ENCODE measurements at regions not wholly inside any gene's neighbourhood (a gene's known extent, or its start where the extent isn't known, plus 50 kb on each side); places are given as distances from the start of the nearest gene placed in this dataset.

DNA sequence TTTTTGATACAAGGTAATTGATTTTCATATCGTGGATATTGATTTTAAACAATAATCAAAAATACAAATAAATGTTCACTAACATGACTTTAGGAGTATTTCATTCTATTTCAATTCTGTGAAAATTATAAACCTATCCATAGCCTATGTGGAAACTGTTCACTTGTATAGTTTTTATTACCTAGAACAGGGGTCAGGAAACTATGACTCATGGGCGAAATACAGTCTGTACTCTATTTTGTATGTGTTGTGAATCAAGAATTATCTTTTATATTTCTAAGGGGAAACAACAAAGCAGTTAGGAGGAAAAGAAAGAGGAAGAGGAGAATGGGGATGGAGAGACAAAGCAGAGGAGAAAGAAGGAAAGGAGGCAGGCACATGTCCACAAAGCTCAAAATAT lies 181.7 kb upstream of the VRK2 start:
- TF ChIP-seq ZFP3 (CRISPR knock-in tag; IDR thresholded peaks at IDR 0.05) (no peak), RARB (CRISPR knock-in tag; IDR thresholded peaks at IDR 0.05) (no peak), ZNF70 (CRISPR knock-in tag; IDR thresholded peaks at IDR 0.05) (no peak), GLIS3 (CRISPR knock-in tag; IDR thresholded peaks at IDR 0.05) (no peak), TCF4 (CRISPR knock-in tag; IDR thresholded peaks at IDR 0.05; ENCODE audit: borderline replicate concordance) (no peak), ZNF565 (CRISPR knock-in tag; conservative IDR thresholded peaks at IDR 0.05; ENCODE audit: low read depth) (no peak), CSDC2 (CRISPR knock-in tag; IDR thresholded peaks at IDR 0.05) (no peak), TOX (CRISPR knock-in tag; IDR thresholded peaks at IDR 0.05; ENCODE audit: borderline replicate concordance) (no peak), ZNF8 (CRISPR knock-in tag; IDR thresholded peaks at IDR 0.05) (no peak), PPARA (CRISPR knock-in tag; IDR thresholded peaks at IDR 0.05; ENCODE audit: borderline replicate concordance) (no peak), SNAI2 (CRISPR knock-in tag; IDR thresholded peaks at IDR 0.05) (no peak), TSHZ2 (CRISPR knock-in tag; IDR thresholded peaks at IDR 0.05) (no peak), ZC3H10 (CRISPR knock-in tag; IDR thresholded peaks at IDR 0.05) (no peak), ARNTL (CRISPR knock-in tag; IDR thresholded peaks at IDR 0.05; ENCODE audit: borderline replicate concordance, low read depth) (no peak), OSR1 (CRISPR knock-in tag; IDR thresholded peaks at IDR 0.05) (no peak), PATZ1 (CRISPR knock-in tag; IDR thresholded peaks at IDR 0.05; ENCODE audit: borderline replicate concordance) (no peak), ZFP30 (CRISPR knock-in tag; IDR thresholded peaks at IDR 0.05) (no peak), ESRRG (CRISPR knock-in tag; IDR thresholded peaks at IDR 0.05) (no peak)
- TF ChIP-seq, protein P1, sequence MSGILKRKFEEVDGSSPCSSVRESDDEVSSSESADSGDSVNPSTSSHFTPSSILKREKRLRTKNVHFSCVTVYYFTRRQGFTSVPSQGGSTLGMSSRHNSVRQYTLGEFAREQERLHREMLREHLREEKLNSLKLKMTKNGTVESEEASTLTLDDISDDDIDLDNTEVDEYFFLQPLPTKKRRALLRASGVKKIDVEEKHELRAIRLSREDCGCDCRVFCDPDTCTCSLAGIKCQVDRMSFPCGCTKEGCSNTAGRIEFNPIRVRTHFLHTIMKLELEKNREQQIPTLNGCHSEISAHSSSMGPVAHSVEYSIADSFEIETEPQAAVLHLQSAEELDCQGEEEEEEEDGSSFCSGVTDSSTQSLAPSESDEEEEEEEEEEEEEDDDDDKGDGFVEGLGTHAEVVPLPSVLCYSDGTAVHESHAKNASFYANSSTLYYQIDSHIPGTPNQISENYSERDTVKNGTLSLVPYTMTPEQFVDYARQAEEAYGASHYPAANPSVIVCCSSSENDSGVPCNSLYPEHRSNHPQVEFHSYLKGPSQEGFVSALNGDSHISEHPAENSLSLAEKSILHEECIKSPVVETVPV (CRISPR knock-in tag; IDR thresholded peaks at IDR 0.05), result no peak
- ATAC-seq, result no peak

GRCh38 chr2:57867730-57868129 lies 178.9 kb upstream of the VRK2 start:
- TF ChIP-seq ZNF8 (CRISPR knock-in tag; IDR thresholded peaks at IDR 0.05) (no peak), CSDC2 (CRISPR knock-in tag; IDR thresholded peaks at IDR 0.05) (no peak), ZC3H10 (CRISPR knock-in tag; IDR thresholded peaks at IDR 0.05) (no peak), TSHZ2 (CRISPR knock-in tag; IDR thresholded peaks at IDR 0.05) (no peak), PPARA (CRISPR knock-in tag; IDR thresholded peaks at IDR 0.05; ENCODE audit: borderline replicate concordance) (no peak), ARNTL (CRISPR knock-in tag; IDR thresholded peaks at IDR 0.05; ENCODE audit: borderline replicate concordance, low read depth) (no peak), TOX (CRISPR knock-in tag; IDR thresholded peaks at IDR 0.05; ENCODE audit: borderline replicate concordance) (no peak), ZNF565 (CRISPR knock-in tag; conservative IDR thresholded peaks at IDR 0.05; ENCODE audit: low read depth) (no peak), BACH2 (CRISPR knock-in tag; IDR thresholded peaks at IDR 0.05; ENCODE audit: borderline replicate concordance) (no peak), GLIS3 (CRISPR knock-in tag; IDR thresholded peaks at IDR 0.05) (no peak), ZFP3 (CRISPR knock-in tag; IDR thresholded peaks at IDR 0.05) (no peak), ZNF70 (CRISPR knock-in tag; IDR thresholded peaks at IDR 0.05) (no peak), SNAI2 (CRISPR knock-in tag; IDR thresholded peaks at IDR 0.05) (no peak)
- TF ChIP-seq, protein P2, sequence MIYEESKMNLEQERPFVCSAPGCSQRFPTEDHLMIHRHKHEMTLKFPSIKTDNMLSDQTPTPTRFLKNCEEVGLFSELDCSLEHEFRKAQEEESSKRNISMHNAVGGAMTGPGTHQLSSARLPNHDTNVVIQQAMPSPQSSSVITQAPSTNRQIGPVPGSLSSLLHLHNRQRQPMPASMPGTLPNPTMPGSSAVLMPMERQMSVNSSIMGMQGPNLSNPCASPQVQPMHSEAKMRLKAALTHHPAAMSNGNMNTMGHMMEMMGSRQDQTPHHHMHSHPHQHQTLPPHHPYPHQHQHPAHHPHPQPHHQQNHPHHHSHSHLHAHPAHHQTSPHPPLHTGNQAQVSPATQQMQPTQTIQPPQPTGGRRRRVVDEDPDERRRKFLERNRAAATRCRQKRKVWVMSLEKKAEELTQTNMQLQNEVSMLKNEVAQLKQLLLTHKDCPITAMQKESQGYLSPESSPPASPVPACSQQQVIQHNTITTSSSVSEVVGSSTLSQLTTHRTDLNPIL (CRISPR knock-in tag; IDR thresholded peaks at IDR 0.05; ENCODE audit: low read depth), result no peak
- TF ChIP-seq, protein P1 (CRISPR knock-in tag; IDR thresholded peaks at IDR 0.05), result no peak
- TF ChIP-seq, protein P3, sequence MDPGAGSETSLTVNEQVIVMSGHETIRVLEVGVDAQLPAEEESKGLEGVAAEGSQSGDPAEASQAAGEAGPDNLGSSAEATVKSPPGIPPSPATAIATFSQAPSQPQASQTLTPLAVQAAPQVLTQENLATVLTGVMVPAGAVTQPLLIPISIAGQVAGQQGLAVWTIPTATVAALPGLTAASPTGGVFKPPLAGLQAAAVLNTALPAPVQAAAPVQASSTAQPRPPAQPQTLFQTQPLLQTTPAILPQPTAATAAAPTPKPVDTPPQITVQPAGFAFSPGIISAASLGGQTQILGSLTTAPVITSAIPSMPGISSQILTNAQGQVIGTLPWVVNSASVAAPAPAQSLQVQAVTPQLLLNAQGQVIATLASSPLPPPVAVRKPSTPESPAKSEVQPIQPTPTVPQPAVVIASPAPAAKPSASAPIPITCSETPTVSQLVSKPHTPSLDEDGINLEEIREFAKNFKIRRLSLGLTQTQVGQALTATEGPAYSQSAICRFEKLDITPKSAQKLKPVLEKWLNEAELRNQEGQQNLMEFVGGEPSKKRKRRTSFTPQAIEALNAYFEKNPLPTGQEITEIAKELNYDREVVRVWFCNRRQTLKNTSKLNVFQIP (CRISPR knock-in tag; IDR thresholded peaks at IDR 0.05; ENCODE audit: borderline replicate concordance, low read depth), result no peak
- ATAC-seq, result no peak

Measured in SK-N-SH treated with all-trans-retinoic acid at 6 μM for 48 hours (cell line).